SU-DHL-6 (cell line): ENCODE measurements at regions not wholly inside any gene's neighbourhood (a gene's known extent, or its start where the extent isn't known, plus 50 kb on each side); places are given as distances from the start of the nearest gene placed in this dataset.

Experiments
- EZH2phosphoT487 ChIP-seq: fragments of 200-600 bp; sonication (generic), shearing (Covaris generic); conservative IDR thresholded peaks from 2 replicates; pipeline ENCODE4 v1.6.1; 2018; ENCODE audit warnings: mild to moderate bottlenecking, antibody characterized with exemption, low read length, moderate library complexity, mixed read lengths
- TF ChIP-seq, protein P1 (sequence below): fragments of 200-600 bp; sonication (generic); IDR thresholded peaks from one replicate; pipeline ENCODE4 v1.5.1; 2017; ENCODE audit warnings: antibody characterized with exemption, mild to moderate bottlenecking, low read length, moderate library complexity; ENCODE audit not compliant: insufficient read depth, poor library complexity, severe bottlenecking

DNA sequence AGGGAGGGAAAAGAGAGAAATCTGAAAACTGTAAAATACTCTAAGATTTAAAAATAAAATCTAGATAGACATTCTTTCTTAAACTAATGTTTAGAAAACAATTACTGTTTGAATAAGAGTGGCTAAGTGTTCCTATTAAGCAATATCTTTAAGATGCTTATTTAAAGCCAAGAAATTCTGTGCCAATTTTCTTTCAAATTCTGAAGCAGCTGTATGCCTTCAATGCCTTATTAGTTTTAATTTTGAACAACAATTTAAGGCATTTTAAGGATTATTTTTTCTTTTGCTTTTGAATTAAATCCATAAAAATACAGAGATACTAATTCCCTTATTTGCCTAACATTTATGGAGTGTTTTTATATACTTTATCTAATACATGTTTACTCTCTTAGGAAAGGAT lies 50.3 kb upstream of the KITLG start:
- TF ChIP-seq, protein P1, sequence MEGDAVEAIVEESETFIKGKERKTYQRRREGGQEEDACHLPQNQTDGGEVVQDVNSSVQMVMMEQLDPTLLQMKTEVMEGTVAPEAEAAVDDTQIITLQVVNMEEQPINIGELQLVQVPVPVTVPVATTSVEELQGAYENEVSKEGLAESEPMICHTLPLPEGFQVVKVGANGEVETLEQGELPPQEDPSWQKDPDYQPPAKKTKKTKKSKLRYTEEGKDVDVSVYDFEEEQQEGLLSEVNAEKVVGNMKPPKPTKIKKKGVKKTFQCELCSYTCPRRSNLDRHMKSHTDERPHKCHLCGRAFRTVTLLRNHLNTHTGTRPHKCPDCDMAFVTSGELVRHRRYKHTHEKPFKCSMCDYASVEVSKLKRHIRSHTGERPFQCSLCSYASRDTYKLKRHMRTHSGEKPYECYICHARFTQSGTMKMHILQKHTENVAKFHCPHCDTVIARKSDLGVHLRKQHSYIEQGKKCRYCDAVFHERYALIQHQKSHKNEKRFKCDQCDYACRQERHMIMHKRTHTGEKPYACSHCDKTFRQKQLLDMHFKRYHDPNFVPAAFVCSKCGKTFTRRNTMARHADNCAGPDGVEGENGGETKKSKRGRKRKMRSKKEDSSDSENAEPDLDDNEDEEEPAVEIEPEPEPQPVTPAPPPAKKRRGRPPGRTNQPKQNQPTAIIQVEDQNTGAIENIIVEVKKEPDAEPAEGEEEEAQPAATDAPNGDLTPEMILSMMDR = no peak
- no peak for TF ChIP-seq EZH2phosphoT487
